H1 (cell line): ENCODE measurements at regions not wholly inside any gene's neighbourhood (a gene's known extent, or its start where the extent isn't known, plus 50 kb on each side); places are given as distances from the start of the nearest gene placed in this dataset.

ENCODE experiments used
- CTCF ChIA-PET: fragments of 300-600 bp; sonication (Branson Sonifier 250); formaldehyde crosslinking; loops from one replicate; lab custom pipeline; 2021; ENCODE audit not compliant: partially characterized antibody; lab: Charles Lee
- POLR2A ChIA-PET: fragments of 300-600 bp; sonication (Branson Sonifier 250); formaldehyde crosslinking; loops from one replicate; lab custom pipeline; 2021; ENCODE audit warnings: inconsistent platforms; ENCODE audit not compliant: partially characterized antibody; lab: Charles Lee
- DNase-seq, 2 experiments: peaks; one replicate each; pipeline versions ENCODE4 v3.0.0 to v3.0.0-alpha.2; 2010 to 2022; ENCODE audit warnings: low spot score in 2 of 2, low read depth in 1 of 2, mixed read lengths in 1 of 2
- FAIRE-seq: peaks from 2 replicates; lab custom pipeline; 2011; peaks lifted over from hg19 to GRCh38; lab: Jason Lieb, UNC
- H2AFZ ChIP-seq: 2 replicates; pipeline ENCODE4 v1.8.1; 2012; ENCODE audit warnings: low read length, inconsistent platforms
- H2AK5ac ChIP-seq: 2 replicates; pipeline ENCODE4 v1.6.1; 2013; ENCODE audit warnings: low read depth, low read length
- H2BK120ac ChIP-seq: replicated peaks from 2 replicates; pipeline ENCODE3; 2013; ENCODE audit warnings: low read depth, low read length, inconsistent platforms
- H2BK12ac ChIP-seq: 2 replicates; pipeline ENCODE4 v1.6.1; 2013; ENCODE audit warnings: low read depth, low read length
- H2BK15ac ChIP-seq: 2 replicates; pipeline ENCODE4 v1.6.1; 2013; ENCODE audit warnings: low read length
- H2BK20ac ChIP-seq: 2 replicates; pipeline ENCODE4 v1.6.1; 2013; ENCODE audit warnings: low read length
- H2BK5ac ChIP-seq: 2 replicates; pipeline ENCODE4 v1.6.1; 2013; ENCODE audit warnings: low read depth, low read length
- H3K14ac ChIP-seq: 2 replicates; pipeline ENCODE4 v1.6.1; 2013; ENCODE audit warnings: inconsistent platforms; ENCODE audit not compliant: insufficient read length
- H3K18ac ChIP-seq: 2 replicates; pipeline ENCODE4 v1.6.1; 2013; ENCODE audit warnings: low read length; ENCODE audit errors: extremely low read depth
- H3K23ac ChIP-seq: 2 replicates; pipeline ENCODE4 v1.6.1; 2013; ENCODE audit warnings: inconsistent platforms; ENCODE audit not compliant: insufficient read length
- H3K23me2 ChIP-seq: 2 replicates; pipeline ENCODE4 v1.6.1; 2013; ENCODE audit warnings: low read depth, low read length
- H3K27ac ChIP-seq: 2 replicates; pipeline ENCODE4 v1.6.1; 2011; ENCODE audit warnings: low read depth, low read length, inconsistent platforms
- H3K27me3 ChIP-seq, 4 experiments: replicated peaks in 1 of 4; 1 replicate in 1 of 4; 2 replicates in 3 of 4; pipeline versions ENCODE4 v1.6.1 to v1.8.1; 2011 to 2013; ENCODE audit warnings: low read length in 3 of 4, mild to moderate bottlenecking in 3 of 4, inconsistent platforms in 2 of 4, mixed read lengths in 2 of 4, moderate library complexity in 1 of 4; ENCODE audit not compliant: control insufficient read depth in 3 of 4, insufficient read depth in 3 of 4; ENCODE audit errors: extremely low read depth in 1 of 4
- H3K36me3 ChIP-seq, 4 experiments: 2 replicates each; pipeline versions ENCODE4 v1.6.1 to v1.8.1; 2011 to 2013; ENCODE audit warnings: mild to moderate bottlenecking in 4 of 4, low read length in 3 of 4, moderate library complexity in 2 of 4, control low read depth in 1 of 4, inconsistent platforms in 1 of 4; ENCODE audit not compliant: insufficient read depth in 4 of 4, control insufficient read depth in 2 of 4
- H3K4ac ChIP-seq: replicated peaks from 2 replicates; pipeline ENCODE3; 2013; ENCODE audit warnings: low read length, low read depth, mixed read lengths, inconsistent platforms; ENCODE audit not compliant: insufficient read length
- H3K4me1 ChIP-seq, 4 experiments: replicated peaks in 1 of 4; 1 replicate in 1 of 4; 2 replicates in 3 of 4; pipeline versions ENCODE4 v1.6.1 to v1.8.1; 2011 to 2013; ENCODE audit warnings: low read length in 3 of 4, inconsistent platforms in 2 of 4, mixed read lengths in 1 of 4; ENCODE audit not compliant: insufficient read depth in 4 of 4, control insufficient read depth in 3 of 4
- H3K4me2 ChIP-seq, 2 experiments: 2 replicates each; pipeline versions ENCODE4 v1.6.1 to v1.8.1; 2011 to 2013; ENCODE audit warnings: low read depth in 2 of 2, low read length in 2 of 2, control low read depth in 1 of 2, inconsistent platforms in 1 of 2, mild to moderate bottlenecking in 1 of 2; ENCODE audit not compliant: insufficient read depth in 1 of 2
- H3K4me3 ChIP-seq, 4 experiments: fragments of 200-600, 300-600 bp in 1 of 4; sonication (generic), shearing (Covaris generic), sonication (Bioruptor Twin) in 1 of 4; 2 replicates each; pipeline versions ENCODE4 v1.5.1 to v1.8.1; 2011 to 2016; ENCODE audit warnings: low read length in 4 of 4, low read depth in 3 of 4, control low read depth in 2 of 4, inconsistent platforms in 2 of 4, mild to moderate bottlenecking in 2 of 4, mixed read lengths in 1 of 4, moderate library complexity in 1 of 4; ENCODE audit not compliant: insufficient read depth in 2 of 4; ENCODE audit errors: extremely low read depth in 1 of 4
- H3K56ac ChIP-seq: replicated peaks from 2 replicates; pipeline ENCODE3; 2013; ENCODE audit warnings: low read depth, mild to moderate bottlenecking, mixed read lengths, low read length, inconsistent platforms; ENCODE audit not compliant: insufficient read length
- H3K79me1 ChIP-seq: 2 replicates; pipeline ENCODE4 v1.6.1; 2013; ENCODE audit warnings: low read depth, low read length, control low read depth
- H3K79me2 ChIP-seq, 2 experiments: 2 replicates each; pipeline versions ENCODE4 v1.6.1 to v1.8.1; 2012 to 2013; ENCODE audit warnings: low read length in 2 of 2, mild to moderate bottlenecking in 2 of 2, inconsistent platforms in 1 of 2; ENCODE audit not compliant: insufficient read depth in 2 of 2, control insufficient read depth in 1 of 2
- H3K9ac ChIP-seq, 4 experiments: replicated peaks in 1 of 4; 1 replicate in 1 of 4; 2 replicates in 3 of 4; pipeline versions ENCODE4 v1.6.1 to v1.8.1; 2011 to 2013; ENCODE audit warnings: low read depth in 3 of 4, low read length in 3 of 4, control low read depth in 2 of 4, mild to moderate bottlenecking in 2 of 4, moderate library complexity in 2 of 4, inconsistent platforms in 1 of 4; ENCODE audit errors: extremely low read depth in 1 of 4
- H3K9me3 ChIP-seq, 2 experiments: 2 replicates each; pipeline versions ENCODE4 v1.6.1 to v1.8.1; 2012 to 2013; ENCODE audit warnings: mild to moderate bottlenecking in 2 of 2, moderate library complexity in 2 of 2, control low read depth in 1 of 2, inconsistent platforms in 1 of 2, low read depth in 1 of 2, low read length in 1 of 2, mixed read lengths in 1 of 2; ENCODE audit not compliant: insufficient read depth in 2 of 2
- H4K20me1 ChIP-seq, 2 experiments: replicated peaks in 1 of 2; 2 replicates each; pipeline versions ENCODE3 to v1.8.1; 2011 to 2013; ENCODE audit warnings: inconsistent platforms in 2 of 2, low read length in 2 of 2, mild to moderate bottlenecking in 1 of 2; ENCODE audit not compliant: insufficient read depth in 2 of 2, control insufficient read depth in 1 of 2
- H4K5ac ChIP-seq: 2 replicates; pipeline ENCODE4 v1.6.1; 2013; ENCODE audit warnings: low read length, low read depth, mixed read lengths, inconsistent platforms; ENCODE audit not compliant: insufficient read length
- H4K8ac ChIP-seq: 2 replicates; pipeline ENCODE4 v1.8.0; 2013; ENCODE audit warnings: mild to moderate bottlenecking, moderate library complexity, low read length, inconsistent platforms; ENCODE audit not compliant: insufficient read depth; ENCODE audit errors: extremely low read depth
- H4K91ac ChIP-seq: replicated peaks from 2 replicates; pipeline ENCODE3; 2013; ENCODE audit warnings: low read length, mixed read lengths, inconsistent platforms; ENCODE audit not compliant: insufficient read length
- MAX ChIP-seq: IDR thresholded peaks from 2 replicates; pipeline ENCODE4 v1.6.1; 2012; ENCODE audit warnings: inconsistent platforms
- POLR2A ChIP-seq, 2 experiments: IDR thresholded peaks; 1 replicate in 1 of 2; 2 replicates in 1 of 2; pipeline ENCODE4 v1.6.1; 2011; ENCODE audit warnings: low read depth in 2 of 2, low read length in 2 of 2, mild to moderate bottlenecking in 2 of 2; ENCODE audit errors: control extremely low read depth in 1 of 2
- POU5F1 ChIP-seq: IDR thresholded peaks from 2 replicates; pipeline ENCODE4 v1.6.1; 2011; ENCODE audit warnings: low read depth, mild to moderate bottlenecking, low read length, moderate library complexity
- WGBS, 2 experiments: shearing (Covaris generic) in 1 of 2; methylation state at CpG; one replicate each; pipeline versions ENCODE4 v1.1.6 to v1.1.7; 2013 to 2015; ENCODE audit warnings: low lambda C conversion rate in 2 of 2, mixed read lengths in 2 of 2, inconsistent platforms in 1 of 2, low coverage in 1 of 2, missing lambda C conversion rate in 1 of 2; ENCODE audit not compliant: insufficient replicate concordance in 2 of 2, insufficient coverage in 1 of 2, insufficient read length in 1 of 2; ENCODE audit errors: extremely low coverage in 1 of 2, missing lambda C conversion rate in 1 of 2; 5-methylcytosine and 5-hydroxymethylcytosine counted together

- no peak for FAIRE-seq
- Histone ChIP-seq H3K56ac (no peak overlapping the region), H3K79me1 (no peaks in the 10 kb centered on the region), H3K9me3 (no peaks in the 10 kb centered on the region), H3K18ac (no peak overlapping the region), H3K27me3 (no peaks in the 10 kb centered on the region; a peak in 2 of 7 replicates), H2BK120ac (no peak overlapping the region), H3K4me3 (no peak overlapping the region), H3K27ac (no peak overlapping the region), H4K20me1 (no peaks in the 10 kb centered on the region), H4K8ac (no peak overlapping the region), H4K91ac (no peak overlapping the region), H2BK15ac (no peak overlapping the region), H3K9ac (no peak overlapping the region), H2BK5ac (no peak overlapping the region), H2BK20ac (no peak overlapping the region), H3K79me2 (no peaks in the 10 kb centered on the region), H2AFZ (no peak overlapping the region), H4K5ac (no peak overlapping the region), H3K4me2 (no peak overlapping the region), H2AK5ac (no peak overlapping the region), H3K23ac (no peak overlapping the region), H3K4ac (no peak overlapping the region), H2BK12ac (no peak overlapping the region), H3K14ac (no peak overlapping the region), H3K23me2 (no peaks in the 10 kb centered on the region; the same call in 1 of the 2 replicates), H3K4me1 (peaks cover 0 to 2% (median 0%) of the 10 kb centered on the region in 4 experiments; a peak in 2 of 7 replicates), H3K36me3 (no peaks in the 10 kb centered on the region)
- ChIA-PET POLR2A (no interaction called here), CTCF (interaction anchor here (1.0 kb wide), 1 partner anchor 13 kb away, joined by 3 read pairs; no protein-coding TSS in a partner anchor)
- TF ChIP-seq POLR2A (IDR thresholded peaks at IDR 0.05; ENCODE audit: control extremely low read depth in 1 of 2, low read depth in 2 of 2, low read length in 2 of 2) (no peak), POU5F1 (no peak), MAX (no peak)
- DNase-seq, result no peak
- 94% methylated on average over 5 of the region's 5 CpGs; no CpG with 5 or more reads in 1 of the 2 experiments for WGBS, 2 experiments
Observed at GRCh38 chr1:30048905-30049304, 674.5 kb downstream of the MATN1 start.
